ENCODE measurements at regions not wholly inside any gene's neighbourhood (a gene's known extent, or its start where the extent isn't known, plus 50 kb on each side); places are given as distances from the start of the nearest gene placed in this dataset.

GRCh38 chr1:238980053-238980452, 406.3 kb upstream of the CHRM3 start:
- H3K9me3 Mint-ChIP-seq, result no peaks in the 10 kb centered on the region
- H3K4me1 Mint-ChIP-seq, result no peaks in the 10 kb centered on the region
- H3K36me3 Mint-ChIP-seq, result no peaks in the 10 kb centered on the region
- H3K27ac Mint-ChIP-seq, result no peak overlapping the region
- H3K27me3 Mint-ChIP-seq, result no peaks in the 10 kb centered on the region
- H3K4me3 Mint-ChIP-seq, result no peak overlapping the region

DNA sequence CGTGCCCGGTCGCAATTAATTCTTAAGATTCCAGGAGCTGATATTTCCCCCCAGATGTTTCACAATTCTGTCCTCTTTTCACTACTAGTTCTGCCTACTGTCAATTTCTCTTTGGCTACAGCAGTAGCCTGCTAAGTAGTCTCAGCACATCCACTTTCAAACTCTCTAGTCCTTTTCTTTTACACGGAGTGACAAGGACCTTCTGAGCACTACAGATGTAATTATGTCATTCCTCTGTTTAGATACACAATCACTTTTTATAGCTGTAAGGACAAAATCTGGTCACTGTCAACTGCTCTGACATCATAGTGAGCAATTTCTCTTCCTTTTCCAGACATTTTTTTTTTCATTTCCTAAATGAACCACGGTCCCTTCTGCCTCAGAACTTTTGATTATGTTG, 421.7 kb upstream of the CHRM3 start:
- Mint-ChIP-seq H3K4me1 (no peaks in the 10 kb centered on the region), H3K27ac (no peak overlapping the region), H3K4me3 (no peak overlapping the region), H3K27me3 (no peaks in the 10 kb centered on the region), H3K9me3 (peaks cover 13% of the 10 kb centered on the region), H3K36me3 (no peaks in the 10 kb centered on the region)

DNA sequence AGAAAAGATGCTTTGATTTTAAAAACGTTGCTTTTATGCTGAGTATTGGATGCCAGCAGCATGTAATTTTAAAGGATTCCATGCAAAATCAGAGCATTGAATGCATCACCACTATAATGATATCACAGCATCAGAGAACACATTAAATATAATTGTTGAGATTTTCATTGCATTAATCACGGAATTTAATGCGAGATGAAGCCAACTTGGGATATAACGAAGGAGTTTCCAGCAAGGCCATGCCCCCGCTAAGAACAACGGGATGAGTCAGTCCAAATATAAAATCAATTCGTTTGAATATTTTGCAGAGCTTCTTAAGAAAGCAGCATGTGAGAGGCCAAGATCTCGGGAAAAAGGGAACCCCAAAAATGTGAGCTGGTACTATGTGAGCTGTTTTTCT, 423.4 kb upstream of the CHRM3 start:
- Mint-ChIP-seq H3K9me3 (peaks cover 17% of the 10 kb centered on the region), H3K4me1 (no peaks in the 10 kb centered on the region), H3K4me3 (no peak overlapping the region), H3K36me3 (no peaks in the 10 kb centered on the region), H3K27ac (no peak overlapping the region), H3K27me3 (no peaks in the 10 kb centered on the region)

GRCh38 chr1:238961790-238962189, 424.6 kb upstream of the CHRM3 start:
- Mint-ChIP-seq H3K27me3 (no peaks in the 10 kb centered on the region), H3K4me1 (no peaks in the 10 kb centered on the region), H3K4me3 (no peak overlapping the region), H3K9me3 (peaks cover 22% of the 10 kb centered on the region), H3K36me3 (no peaks in the 10 kb centered on the region), H3K27ac (no peak overlapping the region)

DNA sequence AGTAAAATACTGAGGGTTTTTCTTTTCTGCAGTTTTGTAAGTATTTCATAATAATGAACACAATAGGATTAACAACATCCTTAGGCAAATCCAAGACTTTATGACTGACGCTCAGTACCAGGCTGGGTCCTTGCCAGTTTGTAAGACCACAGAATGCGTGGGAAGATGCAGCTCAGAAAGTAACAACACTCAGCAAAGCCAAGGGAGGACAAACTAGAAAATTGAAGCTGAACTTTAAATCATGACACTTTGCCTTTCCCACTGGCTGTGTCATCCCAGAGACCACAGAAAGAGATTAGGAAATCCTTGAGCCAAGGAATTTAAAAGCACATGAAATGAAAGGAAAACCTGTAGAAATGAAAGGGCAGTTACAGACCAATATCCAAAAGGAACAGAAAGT, 426.3 kb upstream of the CHRM3 start:
- no peaks in the 10 kb centered on the region for H3K27me3 Mint-ChIP-seq
- no peaks in the 10 kb centered on the region for H3K36me3 Mint-ChIP-seq
- no peak overlapping the region for H3K27ac Mint-ChIP-seq
- H3K9me3 Mint-ChIP-seq, result peaks cover 20% of the 10 kb centered on the region
- H3K4me3 Mint-ChIP-seq, result no peak overlapping the region
- no peaks in the 10 kb centered on the region for H3K4me1 Mint-ChIP-seq

- Mint-ChIP-seq H3K27me3 (no peaks in the 10 kb centered on the region), H3K9me3 (peaks cover 9% of the 10 kb centered on the region), H3K36me3 (no peaks in the 10 kb centered on the region), H3K4me1 (no peaks in the 10 kb centered on the region), H3K27ac (no peak overlapping the region), H3K4me3 (no peak overlapping the region)
Measured at GRCh38 chr1:238955934-238956333, 430.4 kb upstream of the CHRM3 start.

GRCh38 chr1:238954865-238955264, 431.5 kb upstream of the CHRM3 start:
- no peaks in the 10 kb centered on the region for H3K4me1 Mint-ChIP-seq
- H3K4me3 Mint-ChIP-seq, result no peak overlapping the region
- H3K27me3 Mint-ChIP-seq, result no peaks in the 10 kb centered on the region
- H3K36me3 Mint-ChIP-seq, result no peaks in the 10 kb centered on the region
- H3K27ac Mint-ChIP-seq, result no peak overlapping the region
- H3K9me3 Mint-ChIP-seq, result peaks cover 9% of the 10 kb centered on the region

DNA sequence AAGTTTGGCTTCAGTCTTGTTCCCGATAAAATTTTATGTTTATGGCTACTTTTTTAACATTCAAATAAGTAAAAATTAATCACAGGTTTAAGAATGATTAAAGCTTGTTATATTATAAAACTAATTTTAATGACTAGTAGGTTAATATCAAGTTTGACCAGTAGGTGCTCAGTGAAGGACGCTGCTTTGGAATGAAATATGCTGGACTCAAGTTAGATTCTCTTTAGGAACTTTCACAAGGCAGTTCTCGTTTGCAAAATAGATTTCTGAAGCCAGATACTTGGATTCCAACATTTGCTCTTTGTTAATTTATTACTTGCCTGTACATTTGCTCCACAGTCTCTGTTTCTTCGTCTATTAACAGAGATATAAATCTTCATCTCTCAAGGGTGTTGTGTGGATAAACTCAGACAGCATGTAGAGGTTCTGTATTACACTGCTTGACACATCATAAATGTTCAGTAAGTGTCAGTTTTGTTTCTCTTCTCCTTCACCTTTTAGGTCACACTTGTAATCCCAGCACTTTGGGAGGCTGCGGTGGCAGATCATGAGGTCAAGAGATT, 432.8 kb upstream of the CHRM3 start:
- no peaks in the 10 kb centered on the region for H3K27me3 Mint-ChIP-seq
- peaks cover 9% of the 10 kb centered on the region for H3K9me3 Mint-ChIP-seq
- no peak overlapping the region for H3K4me3 Mint-ChIP-seq
- no peaks in the 10 kb centered on the region for H3K4me1 Mint-ChIP-seq
- H3K36me3 Mint-ChIP-seq, result no peaks in the 10 kb centered on the region
- no peak overlapping the region for H3K27ac Mint-ChIP-seq

- Mint-ChIP-seq H3K4me3 (no peak overlapping the region), H3K4me1 (no peaks in the 10 kb centered on the region), H3K27ac (no peak overlapping the region), H3K27me3 (no peaks in the 10 kb centered on the region), H3K9me3 (peaks cover under 1% of the 10 kb centered on the region), H3K36me3 (no peaks in the 10 kb centered on the region)
Measured at GRCh38 chr1:238951809-238952208, 434.6 kb upstream of the CHRM3 start.

DNA sequence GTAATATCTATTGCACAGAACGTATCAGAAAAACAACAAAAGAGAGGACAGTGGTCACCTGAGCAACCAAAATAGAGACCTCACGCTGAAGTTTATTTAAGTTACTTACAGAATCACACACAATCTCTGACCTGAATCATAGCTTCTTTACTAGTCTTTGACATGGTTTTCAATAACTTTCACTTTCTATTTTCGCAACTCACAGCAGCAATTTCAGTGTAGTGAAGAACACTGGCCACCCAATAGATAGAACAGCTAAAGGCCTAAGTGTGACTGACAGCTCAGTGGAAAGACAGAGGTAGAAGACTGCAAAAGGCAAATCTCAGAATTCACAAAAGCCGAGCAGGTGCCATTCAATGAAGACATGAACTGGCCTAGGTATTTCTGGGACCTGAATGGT, 435.6 kb upstream of the CHRM3 start:
- H3K27me3 Mint-ChIP-seq, result no peaks in the 10 kb centered on the region
- no peak overlapping the region for H3K4me3 Mint-ChIP-seq
- H3K9me3 Mint-ChIP-seq, result no peaks in the 10 kb centered on the region
- H3K36me3 Mint-ChIP-seq, result no peaks in the 10 kb centered on the region
- H3K4me1 Mint-ChIP-seq, result no peaks in the 10 kb centered on the region
- H3K27ac Mint-ChIP-seq, result no peak overlapping the region

GRCh38 chr1:238950017-238950416, 436.4 kb upstream of the CHRM3 start:
- Mint-ChIP-seq H3K36me3 (no peaks in the 10 kb centered on the region), H3K4me1 (no peaks in the 10 kb centered on the region), H3K27me3 (no peaks in the 10 kb centered on the region), H3K9me3 (no peaks in the 10 kb centered on the region), H3K4me3 (no peak overlapping the region), H3K27ac (no peak overlapping the region)

- Mint-ChIP-seq H3K4me3 (no peak overlapping the region), H3K36me3 (no peaks in the 10 kb centered on the region), H3K27ac (no peak overlapping the region), H3K27me3 (no peaks in the 10 kb centered on the region), H3K9me3 (peaks cover 5% of the 10 kb centered on the region), H3K4me1 (no peaks in the 10 kb centered on the region)
Measured at GRCh38 chr1:238944028-238944427, 442.3 kb upstream of the CHRM3 start.

DNA sequence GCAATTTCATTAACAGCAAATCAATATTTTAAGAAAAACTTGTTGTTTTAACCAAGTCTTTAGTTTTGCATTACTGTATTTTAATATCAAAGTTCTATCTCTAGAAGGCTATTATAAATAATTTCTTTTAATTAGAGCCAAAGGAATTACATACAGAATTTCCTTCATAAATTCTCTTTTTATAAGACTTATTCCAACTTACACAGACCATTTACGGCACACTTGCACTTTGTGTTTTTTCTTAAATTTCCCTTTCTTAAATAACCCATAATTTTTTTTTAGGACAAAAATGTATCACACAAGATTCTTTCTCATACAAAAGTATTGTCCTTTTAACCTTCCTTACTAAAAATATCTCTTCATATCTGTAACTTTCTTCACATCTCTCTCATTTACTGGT, 458.5 kb upstream of the CHRM3 start:
- Mint-ChIP-seq H3K27ac (no peak overlapping the region), H3K27me3 (no peaks in the 10 kb centered on the region), H3K4me1 (no peaks in the 10 kb centered on the region)

GRCh38 chr1:238916828-238917227, 469.5 kb upstream of the CHRM3 start:
- H3K27me3 Mint-ChIP-seq, result no peaks in the 10 kb centered on the region
- no peak overlapping the region for H3K4me3 Mint-ChIP-seq
- H3K36me3 Mint-ChIP-seq, result no peaks in the 10 kb centered on the region
- H3K27ac Mint-ChIP-seq, result no peak overlapping the region
- no peaks in the 10 kb centered on the region for H3K4me1 Mint-ChIP-seq
- peaks cover 11% of the 10 kb centered on the region for H3K9me3 Mint-ChIP-seq

More for the DNA sequence above, 458.5 kb upstream of the CHRM3 start:
- Mint-ChIP-seq H3K36me3 (no peaks in the 10 kb centered on the region), H3K4me3 (no peak overlapping the region), H3K9me3 (peaks cover 3% of the 10 kb centered on the region)

DNA sequence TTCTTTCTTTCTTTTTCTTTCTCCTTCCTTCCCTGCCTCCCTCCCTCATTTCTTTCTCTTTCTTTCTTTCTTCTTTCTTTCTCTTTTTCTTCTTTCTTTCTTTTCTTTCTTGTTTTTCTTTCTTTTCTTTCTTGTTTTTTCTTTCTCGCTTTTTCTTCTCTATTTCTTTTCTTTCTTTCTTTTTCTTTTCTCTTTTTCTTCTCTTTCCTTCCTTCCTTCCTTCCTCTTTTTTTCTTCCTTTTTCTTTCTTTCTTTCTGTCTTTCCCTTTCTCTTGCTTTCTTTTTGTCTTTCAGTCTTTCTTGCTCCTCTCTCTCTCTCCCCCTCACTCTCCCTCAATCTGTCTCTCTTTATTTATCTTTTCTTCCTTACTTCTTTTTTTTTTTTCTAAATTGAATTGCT, 472.0 kb upstream of the CHRM3 start:
- peaks cover 11% of the 10 kb centered on the region for H3K9me3 Mint-ChIP-seq
- no peaks in the 10 kb centered on the region for H3K4me1 Mint-ChIP-seq
- H3K36me3 Mint-ChIP-seq, result no peaks in the 10 kb centered on the region
- no peaks in the 10 kb centered on the region for H3K27me3 Mint-ChIP-seq
- no peak overlapping the region for H3K4me3 Mint-ChIP-seq
- no peak overlapping the region for H3K27ac Mint-ChIP-seq

DNA sequence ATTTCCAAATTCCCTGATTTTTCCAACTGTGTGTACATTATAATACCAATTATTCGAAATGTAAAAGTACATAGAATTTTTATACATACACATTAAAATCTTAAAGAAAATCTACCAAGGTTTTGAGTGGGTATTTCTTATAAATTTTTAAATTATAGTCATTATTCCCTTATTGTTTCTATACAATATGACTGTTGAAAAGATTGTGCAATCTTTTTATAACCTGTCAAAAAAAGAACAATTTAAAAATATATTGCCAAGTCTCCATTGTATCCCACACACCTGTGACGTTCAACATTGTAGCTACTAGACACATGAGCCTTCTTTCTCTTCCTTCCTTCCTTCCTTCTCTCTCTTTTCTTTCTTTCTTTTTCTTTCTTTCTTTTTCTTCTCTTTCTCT, 473.2 kb upstream of the CHRM3 start:
- Mint-ChIP-seq H3K36me3 (no peaks in the 10 kb centered on the region), H3K27me3 (no peaks in the 10 kb centered on the region), H3K4me1 (no peaks in the 10 kb centered on the region), H3K9me3 (peaks cover 11% of the 10 kb centered on the region), H3K4me3 (no peak overlapping the region), H3K27ac (peak overlapping the region; percentile 43)

- H3K4me3 Mint-ChIP-seq, result no peak overlapping the region
- no peaks in the 10 kb centered on the region for H3K4me1 Mint-ChIP-seq
- no peaks in the 10 kb centered on the region for H3K27me3 Mint-ChIP-seq
- no peak overlapping the region for H3K27ac Mint-ChIP-seq
- H3K9me3 Mint-ChIP-seq, result peaks cover 9% of the 10 kb centered on the region
- H3K36me3 Mint-ChIP-seq, result no peaks in the 10 kb centered on the region
Measured at GRCh38 chr1:238912148-238912547, 474.2 kb upstream of the CHRM3 start.
